GM12878 (cell line): ENCODE measurements at regions not wholly inside any gene's neighbourhood (a gene's known extent, or its start where the extent isn't known, plus 50 kb on each side); places are given as distances from the start of the nearest gene placed in this dataset.

Experiments used
- ATAC-seq: fragments of 200-7000 bp; cut with Tn5 transposase; 3 replicates; pipeline ENCODE4 v1.9.1; 2020; ENCODE audit warnings: mild to moderate bottlenecking, moderate library complexity
- BruUV-seq: library from RNA; stranded (reverse); fragments of 400-500 nt; replicated peaks from 2 replicates; lab custom pipeline; 2021; lab: Mats Ljungman, UMichigan
- CTCF ChIA-PET: fragments of 300-600 bp; sonication (Branson Sonifier 250); formaldehyde crosslinking; extraction: SDS; loops from one replicate; lab custom pipeline; 2021; ENCODE audit warnings: inconsistent platforms; lab: Yijun Ruan, JAX
- POLR2A ChIA-PET: fragments of 350-600 bp; formaldehyde crosslinking; extraction: SDS; loops from one replicate; lab custom pipeline; 2021; ENCODE audit warnings: inconsistent platforms; lab: Charles Lee
- RAD21 ChIA-PET: fragments of 300-600 bp; sonication (Branson Sonifier 250); formaldehyde crosslinking; loops from one replicate; lab custom pipeline; 2023; ENCODE audit warnings: antibody characterized with exemption; ENCODE audit not compliant: unreplicated experiment; lab: Charles Lee
- SMC1A ChIA-PET: fragments of 300-600 bp; sonication (Branson Sonifier 250); formaldehyde crosslinking; loops from one replicate; lab custom pipeline; 2023; ENCODE audit not compliant: unreplicated experiment, uncharacterized antibody; lab: Charles Lee
- DNase-seq: peaks from one replicate; pipeline ENCODE4 v3.0.0-alpha.2; 2011; ENCODE audit warnings: low read depth, low spot score
- FAIRE-seq: peaks from 3 replicates; lab custom pipeline; 2011; peaks lifted over from hg19 to GRCh38; lab: Jason Lieb, UNC
- H2AFZ ChIP-seq: 2 replicates; pipeline ENCODE4 v1.6.0; 2011; ENCODE audit warnings: low read depth, low read length, control low read depth; ENCODE audit not compliant: control insufficient read depth
- H3K27ac ChIP-seq: 2 replicates; pipeline ENCODE4 v1.5.1; 2011; ENCODE audit warnings: control low read depth; ENCODE audit not compliant: control insufficient read depth, insufficient read depth
- H3K27me3 ChIP-seq, 2 experiments: replicated peaks in 1 of 2; 2 replicates each; pipeline versions ENCODE4 v1.6.0 to v1.6.1; 2011; ENCODE audit warnings: low read length in 1 of 2; ENCODE audit not compliant: control insufficient read depth in 2 of 2, insufficient read depth in 2 of 2
- H3K36me3 ChIP-seq, 2 experiments: 2 replicates each; pipeline ENCODE4 v1.5.1; 2011; ENCODE audit warnings: low read length in 1 of 2; ENCODE audit not compliant: control insufficient read depth in 2 of 2, insufficient read depth in 2 of 2
- H3K4me1 ChIP-seq: 2 replicates; pipeline ENCODE4 v1.6.1; 2011; ENCODE audit warnings: mild to moderate bottlenecking, low read length, moderate library complexity, mixed read lengths; ENCODE audit not compliant: control insufficient read depth, insufficient read depth
- H3K4me2 ChIP-seq: 2 replicates; pipeline ENCODE4 v1.6.0; 2011; ENCODE audit warnings: control low read depth; ENCODE audit not compliant: control insufficient read depth, insufficient read depth
- H3K4me3 ChIP-seq: fragments of 200-600 bp; sonication (generic); 2 replicates; pipeline ENCODE4 v1.5.1; 2016
- H3K79me2 ChIP-seq: 2 replicates; pipeline ENCODE4 v1.6.0; 2011; ENCODE audit warnings: low read length; ENCODE audit not compliant: control insufficient read depth, insufficient read depth
- H3K9ac ChIP-seq: 2 replicates; pipeline ENCODE4 v1.8.0; 2011; ENCODE audit warnings: low read length, control low read depth, mixed read lengths; ENCODE audit not compliant: control insufficient read depth, insufficient read depth
- H3K9me3 ChIP-seq: replicated peaks from 3 replicates; pipeline ENCODE4 v1.5.1; 2011; ENCODE audit warnings: mild to moderate bottlenecking, low read length; ENCODE audit not compliant: control insufficient read depth, insufficient read depth
- H4K20me1 ChIP-seq: 2 replicates; pipeline ENCODE4 v1.6.0; 2011; ENCODE audit not compliant: control insufficient read depth, insufficient read depth
- CHD1 ChIP-seq: IDR thresholded peaks from 2 replicates; pipeline ENCODE4 v1.6.1; 2012; ENCODE audit warnings: low read depth, low read length, improper control_type of control experiment
- EZH2 ChIP-seq: IDR thresholded peaks from 2 replicates; pipeline ENCODE4 v1.6.1; 2012; ENCODE audit warnings: low read depth, mild to moderate bottlenecking, control low read depth, inconsistent platforms, low read length, borderline replicate concordance; ENCODE audit not compliant: control insufficient read depth
- IRF4 ChIP-seq: IDR thresholded peaks from 2 replicates; pipeline ENCODE4 v1.6.1; 2011; ENCODE audit warnings: low read depth, low read length
- MTA3 ChIP-seq: IDR thresholded peaks from 2 replicates; pipeline ENCODE4 v1.6.1; 2012; ENCODE audit warnings: low read length, inconsistent platforms, borderline replicate concordance
- PAX8 ChIP-seq: fragments of 450-650 bp; IDR thresholded peaks from 2 replicates; pipeline ENCODE4 v1.6.1; 2017; ENCODE audit warnings: mild to moderate bottlenecking, moderate library complexity
- SP1 ChIP-seq: IDR thresholded peaks from one replicate; pipeline ENCODE4 v1.6.1; 2011; ENCODE audit warnings: low read depth, low read length
- SUPT20H ChIP-seq: IDR thresholded peaks from 2 replicates; pipeline ENCODE4 v1.6.1; 2011; ENCODE audit warnings: low read depth, mild to moderate bottlenecking, low read length, moderate library complexity, borderline replicate concordance; ENCODE audit not compliant: control insufficient read depth
- ZNF24 ChIP-seq: fragments of 450-650 bp; IDR thresholded peaks from 2 replicates; pipeline ENCODE4 v1.6.1; 2017; ENCODE audit warnings: antibody characterized with exemption, mild to moderate bottlenecking
- WGBS: methylation state at CpG from one replicate; pipeline ENCODE4 v1.1.6; 2016; ENCODE audit warnings: low lambda C conversion rate; ENCODE audit not compliant: insufficient replicate concordance, insufficient coverage; ENCODE audit errors: missing lambda C conversion rate; 5-methylcytosine and 5-hydroxymethylcytosine counted together
- in situ Hi-C: fragments of 300-500 bp; cut with MboI; formaldehyde crosslinking; loops from 9 replicates; pipeline ENCODE4 v1.14.3; 2018; ENCODE audit warnings: mixed read lengths
- intact Hi-C: fragments of 100-400 bp; cut with micrococcal nuclease; formaldehyde crosslinking; loops from one replicate; pipeline ENCODE4 v1.14.2; 2022; ENCODE audit not compliant: unreplicated experiment
- TF ChIP-seq, protein P1 (sequence below): fragments of 450-650 bp; formaldehyde crosslinking; IDR thresholded peaks from 2 replicates; pipeline ENCODE4 v1.5.0; 2022; ENCODE audit warnings: mild to moderate bottlenecking, missing genetic modification characterization
- TF ChIP-seq, protein P2 (sequence below): fragments of 150-350 bp; IDR thresholded peaks from 2 replicates; pipeline ENCODE4 v1.6.1; 2014; ENCODE audit warnings: mild to moderate bottlenecking, low read depth, low read length

DNA sequence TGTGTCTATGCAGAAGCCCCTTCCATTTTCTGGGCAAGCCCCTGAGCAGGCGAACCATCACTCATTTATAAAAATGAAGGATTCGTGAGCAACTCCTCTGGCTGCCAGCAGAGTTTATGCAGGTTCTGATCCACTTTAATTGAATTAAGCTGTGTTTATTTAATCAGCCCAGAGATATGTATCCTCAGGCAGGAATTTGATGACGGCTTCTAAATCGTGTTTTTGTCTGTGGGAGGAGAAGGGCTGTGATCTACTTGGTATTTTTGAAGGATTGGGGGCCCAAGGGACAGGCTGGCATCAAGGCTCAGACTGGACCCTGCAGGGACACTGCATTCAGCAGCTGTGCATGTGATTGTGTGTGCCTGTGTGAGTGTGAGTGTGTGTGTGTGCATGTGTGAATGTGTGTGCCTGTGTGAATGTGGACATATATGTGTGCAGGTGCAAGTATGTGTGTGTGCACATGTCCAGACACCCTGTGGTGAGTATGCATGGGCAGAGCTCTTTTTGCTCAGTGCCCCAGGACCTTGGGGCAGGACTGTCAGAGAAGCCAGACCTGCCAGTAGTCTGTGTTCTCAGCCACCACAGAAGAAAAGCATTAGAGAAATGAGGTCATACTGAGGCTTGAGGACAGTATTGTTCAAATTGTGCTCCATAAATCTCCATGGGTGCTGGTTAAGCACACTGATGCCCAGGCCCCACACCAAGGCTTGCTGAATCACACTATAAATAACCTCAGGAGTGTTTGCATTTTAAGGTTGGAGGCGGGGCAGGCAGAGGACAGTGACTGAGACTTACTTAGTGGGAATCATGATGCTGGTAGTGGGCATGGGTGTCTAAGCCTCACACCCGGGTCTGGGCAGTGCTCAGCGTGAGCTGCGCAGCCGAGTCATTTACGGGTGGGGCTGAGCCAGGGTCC is 164.0 kb downstream of the CARTPT start (continued):
- TF ChIP-seq, protein P1, sequence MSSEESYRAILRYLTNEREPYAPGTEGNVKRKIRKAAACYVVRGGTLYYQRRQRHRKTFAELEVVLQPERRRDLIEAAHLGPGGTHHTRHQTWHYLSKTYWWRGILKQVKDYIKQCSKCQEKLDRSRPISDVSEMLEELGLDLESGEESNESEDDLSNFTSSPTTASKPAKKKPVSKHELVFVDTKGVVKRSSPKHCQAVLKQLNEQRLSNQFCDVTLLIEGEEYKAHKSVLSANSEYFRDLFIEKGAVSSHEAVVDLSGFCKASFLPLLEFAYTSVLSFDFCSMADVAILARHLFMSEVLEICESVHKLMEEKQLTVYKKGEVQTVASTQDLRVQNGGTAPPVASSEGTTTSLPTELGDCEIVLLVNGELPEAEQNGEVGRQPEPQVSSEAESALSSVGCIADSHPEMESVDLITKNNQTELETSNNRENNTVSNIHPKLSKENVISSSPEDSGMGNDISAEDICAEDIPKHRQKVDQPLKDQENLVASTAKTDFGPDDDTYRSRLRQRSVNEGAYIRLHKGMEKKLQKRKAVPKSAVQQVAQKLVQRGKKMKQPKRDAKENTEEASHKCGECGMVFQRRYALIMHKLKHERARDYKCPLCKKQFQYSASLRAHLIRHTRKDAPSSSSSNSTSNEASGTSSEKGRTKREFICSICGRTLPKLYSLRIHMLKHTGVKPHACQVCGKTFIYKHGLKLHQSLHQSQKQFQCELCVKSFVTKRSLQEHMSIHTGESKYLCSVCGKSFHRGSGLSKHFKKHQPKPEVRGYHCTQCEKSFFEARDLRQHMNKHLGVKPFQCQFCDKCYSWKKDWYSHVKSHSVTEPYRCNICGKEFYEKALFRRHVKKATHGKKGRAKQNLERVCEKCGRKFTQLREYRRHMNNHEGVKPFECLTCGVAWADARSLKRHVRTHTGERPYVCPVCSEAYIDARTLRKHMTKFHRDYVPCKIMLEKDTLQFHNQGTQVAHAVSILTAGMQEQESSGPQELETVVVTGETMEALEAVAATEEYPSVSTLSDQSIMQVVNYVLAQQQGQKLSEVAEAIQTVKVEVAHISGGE: no peak
- no peak for TF ChIP-seq ZNF24
- TF ChIP-seq, protein P2, sequence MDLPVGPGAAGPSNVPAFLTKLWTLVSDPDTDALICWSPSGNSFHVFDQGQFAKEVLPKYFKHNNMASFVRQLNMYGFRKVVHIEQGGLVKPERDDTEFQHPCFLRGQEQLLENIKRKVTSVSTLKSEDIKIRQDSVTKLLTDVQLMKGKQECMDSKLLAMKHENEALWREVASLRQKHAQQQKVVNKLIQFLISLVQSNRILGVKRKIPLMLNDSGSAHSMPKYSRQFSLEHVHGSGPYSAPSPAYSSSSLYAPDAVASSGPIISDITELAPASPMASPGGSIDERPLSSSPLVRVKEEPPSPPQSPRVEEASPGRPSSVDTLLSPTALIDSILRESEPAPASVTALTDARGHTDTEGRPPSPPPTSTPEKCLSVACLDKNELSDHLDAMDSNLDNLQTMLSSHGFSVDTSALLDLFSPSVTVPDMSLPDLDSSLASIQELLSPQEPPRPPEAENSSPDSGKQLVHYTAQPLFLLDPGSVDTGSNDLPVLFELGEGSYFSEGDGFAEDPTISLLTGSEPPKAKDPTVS: no peak
- no peak for TF ChIP-seq EZH2
- no peak for TF ChIP-seq IRF4

DNA sequence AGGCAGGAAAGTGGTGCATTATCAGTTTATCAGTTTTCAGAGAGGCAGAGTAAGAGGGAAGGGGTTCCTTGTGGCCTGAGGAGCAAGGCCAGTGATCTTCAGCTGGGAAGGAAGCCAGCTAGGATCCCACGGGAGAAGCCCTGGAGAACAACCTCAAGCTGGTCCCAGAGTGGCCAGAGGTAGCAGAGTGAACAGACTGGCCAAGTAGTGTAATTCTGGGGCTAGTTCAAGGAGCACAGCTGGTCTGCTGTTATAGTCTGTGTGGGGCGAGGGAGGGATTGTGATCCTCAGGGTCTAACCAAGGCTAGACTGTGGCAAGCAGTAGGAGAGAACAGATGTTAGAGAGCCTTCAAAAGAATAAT is 164.6 kb downstream of the CARTPT start:
- Histone ChIP-seq H3K4me3 (no peak overlapping the region), H3K4me1 (no peaks in the 10 kb centered on the region), H3K27me3 (peaks cover 0 to 2% of the 10 kb centered on the region in 2 experiments; a peak in 1 of 4 replicates), H3K9me3 (peaks cover 5% of the 10 kb centered on the region; the same call in 2 of the 3 replicates), H2AFZ (no peak overlapping the region), H3K36me3 (no peaks in the 10 kb centered on the region), H4K20me1 (no peaks in the 10 kb centered on the region), H3K79me2 (no peaks in the 10 kb centered on the region), H3K9ac (no peak overlapping the region), H3K4me2 (no peak overlapping the region), H3K27ac (no peak overlapping the region)
- CTCF ChIA-PET: interaction anchor here (0.9 kb wide), 1 partner anchor 21 kb away, joined by 4 read pairs; no protein-coding TSS in a partner anchor
- in situ Hi-C loops: no loop called here
- SMC1A ChIA-PET: no interaction called here
- no peak for TF ChIP-seq MTA3
- TF ChIP-seq PAX8: no peak
- TF ChIP-seq SP1: no peak
- TF ChIP-seq SUPT20H: no peak
- TF ChIP-seq CHD1: no peak
- POLR2A ChIA-PET: no interaction called here
- RAD21 ChIA-PET: no interaction called here
- BruUV-seq: no TSS peak
- ATAC-seq: no peak
- intact Hi-C loops: no loop called here
- DNase-seq: no peak
- 21% methylated on average over 2 of the region's 2 CpGs for WGBS
- FAIRE-seq: no peak
